RCC 7860 (cell line): ENCODE measurements at regions not wholly inside any gene's neighbourhood (a gene's known extent, or its start where the extent isn't known, plus 50 kb on each side); places are given as distances from the start of the nearest gene placed in this dataset.

Experiments
- DNase-seq: peaks from one replicate; pipeline ENCODE4 v3.0.0-alpha.2; 2015; ENCODE audit warnings: low spot score
- FAIRE-seq: peaks from 2 replicates; lab custom pipeline; 2012; peaks lifted over from hg19 to GRCh38; lab: Jason Lieb, UNC

- DNase-seq (no peak), FAIRE-seq (no peak)
Measured at GRCh38 chr21:34311561-34312330, 52.1 kb upstream of the KCNE2 start.

- FAIRE-seq = no peak
- no peak for DNase-seq
Measured at GRCh38 chr21:34313116-34313515, 50.7 kb upstream of the KCNE2 start.
